CD4-positive, alpha-beta T cell treated with Interleukin-17A for 1 hour (primary cell): ENCODE measurements at regions not wholly inside any gene's neighbourhood (a gene's known extent, or its start where the extent isn't known, plus 50 kb on each side); places are given as distances from the start of the nearest gene placed in this dataset.
"Not testable (repeated sequence)": the region's sequence is repeated elsewhere in the genome, so short reads cannot be mapped to it uniquely, and the experiment has no call there.

Experiments used
- DNase-seq: peaks from one replicate; pipeline ENCODE4 v3.0.0-alpha.2; 2020

- DNase-seq = not testable (repeated sequence)
These were observed 106.6 kb upstream of the TERB2 start for GRCh38 chr15:44849701-44850403.

GRCh38 chr15:44853304-44853950 lies 103.1 kb upstream of the TERB2 start:
- DNase-seq = peak; percentile 70

- not testable (repeated sequence) for DNase-seq
These were observed 101.8 kb upstream of the TERB2 start for GRCh38 chr15:44854696-44855095.

GRCh38 chr15:44856284-44856683 lies 100.2 kb upstream of the TERB2 start:
- not testable (repeated sequence) for DNase-seq

GRCh38 chr15:44857164-44857710 lies 99.2 kb upstream of the TERB2 start:
- DNase-seq = not testable (repeated sequence)

GRCh38 chr15:44859088-44859487 lies 97.4 kb upstream of the TERB2 start:
- not testable (repeated sequence) for DNase-seq

- DNase-seq = not testable (repeated sequence)
These were observed 96.3 kb upstream of the TERB2 start for GRCh38 chr15:44860168-44860567.

GRCh38 chr15:44861439-44861910 lies 95.0 kb upstream of the TERB2 start:
- DNase-seq = no peak

GRCh38 chr15:44861917-44862316 lies 94.6 kb upstream of the TERB2 start:
- no peak for DNase-seq

- DNase-seq = not testable (repeated sequence)
These were observed 93.6 kb upstream of the TERB2 start for GRCh38 chr15:44862866-44863265.

GRCh38 chr15:44868100-44868499 lies 88.4 kb upstream of the TERB2 start:
- DNase-seq = not testable (repeated sequence)

GRCh38 chr15:44870125-44870524 lies 86.4 kb upstream of the TERB2 start:
- not testable (repeated sequence) for DNase-seq

GRCh38 chr15:44873103-44873502 lies 83.4 kb upstream of the TERB2 start:
- no peak for DNase-seq

- DNase-seq = no peak
These were observed 77.4 kb upstream of the TERB2 start for GRCh38 chr15:44879066-44879465.

- DNase-seq = no peak
These were observed 74.0 kb upstream of the TERB2 start for GRCh38 chr15:44882499-44882968.

- no peak for DNase-seq
These were observed 73.1 kb upstream of the TERB2 start for GRCh38 chr15:44883199-44883877.

GRCh38 chr15:44898890-44899651 lies 57.4 kb upstream of the TERB2 start:
- DNase-seq = not testable (repeated sequence)

- not testable (repeated sequence) for DNase-seq
These were observed 56.7 kb upstream of the TERB2 start for GRCh38 chr15:44899775-44900174.

- not testable (repeated sequence) for DNase-seq
These were observed 55.7 kb upstream of the TERB2 start for GRCh38 chr15:44900796-44901195.

GRCh38 chr15:44903281-44903680 lies 53.2 kb upstream of the TERB2 start:
- DNase-seq = not testable (repeated sequence)

GRCh38 chr15:44904651-44905340 lies 51.7 kb upstream of the TERB2 start:
- not testable (repeated sequence) for DNase-seq
